ENCODE measurements at regions not wholly inside any gene's neighbourhood (a gene's known extent, or its start where the extent isn't known, plus 50 kb on each side); places are given as distances from the start of the nearest gene placed in this dataset.

DNA sequence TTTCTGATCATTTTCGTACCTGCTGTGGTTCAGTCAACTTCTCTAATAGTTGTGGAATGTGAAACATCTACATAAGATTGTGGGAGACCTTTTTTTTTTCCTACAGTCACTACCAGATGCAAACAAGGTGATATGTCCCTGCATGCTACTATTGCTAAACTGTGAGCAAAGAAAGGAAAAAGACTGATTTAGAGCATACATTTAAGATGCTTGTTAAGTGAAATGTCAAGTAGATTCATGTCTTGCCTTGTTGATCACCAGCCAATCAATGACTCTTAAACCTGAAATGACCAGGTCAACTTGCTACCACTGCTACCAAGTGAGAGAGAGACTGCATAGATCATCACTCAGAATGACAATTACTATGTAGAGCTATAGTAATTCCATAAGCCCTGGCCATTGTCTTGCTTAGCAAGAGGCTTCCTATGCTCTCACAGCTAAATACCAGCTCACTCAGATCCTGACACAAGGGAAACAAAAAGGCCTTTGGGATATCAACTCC is 84.3 kb upstream of the SKAP2 start:
- TF ChIP-seq, protein P1, sequence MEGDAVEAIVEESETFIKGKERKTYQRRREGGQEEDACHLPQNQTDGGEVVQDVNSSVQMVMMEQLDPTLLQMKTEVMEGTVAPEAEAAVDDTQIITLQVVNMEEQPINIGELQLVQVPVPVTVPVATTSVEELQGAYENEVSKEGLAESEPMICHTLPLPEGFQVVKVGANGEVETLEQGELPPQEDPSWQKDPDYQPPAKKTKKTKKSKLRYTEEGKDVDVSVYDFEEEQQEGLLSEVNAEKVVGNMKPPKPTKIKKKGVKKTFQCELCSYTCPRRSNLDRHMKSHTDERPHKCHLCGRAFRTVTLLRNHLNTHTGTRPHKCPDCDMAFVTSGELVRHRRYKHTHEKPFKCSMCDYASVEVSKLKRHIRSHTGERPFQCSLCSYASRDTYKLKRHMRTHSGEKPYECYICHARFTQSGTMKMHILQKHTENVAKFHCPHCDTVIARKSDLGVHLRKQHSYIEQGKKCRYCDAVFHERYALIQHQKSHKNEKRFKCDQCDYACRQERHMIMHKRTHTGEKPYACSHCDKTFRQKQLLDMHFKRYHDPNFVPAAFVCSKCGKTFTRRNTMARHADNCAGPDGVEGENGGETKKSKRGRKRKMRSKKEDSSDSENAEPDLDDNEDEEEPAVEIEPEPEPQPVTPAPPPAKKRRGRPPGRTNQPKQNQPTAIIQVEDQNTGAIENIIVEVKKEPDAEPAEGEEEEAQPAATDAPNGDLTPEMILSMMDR (tag by site-specific recombination; IDR thresholded peaks at IDR 0.05) = no peak
- no peak for TF ChIP-seq TRIM28 (IDR thresholded peaks at IDR 0.05; ENCODE audit: borderline replicate concordance, low read length)

All from HEK293 (cell line).